ENCODE measurements at regions not wholly inside any gene's neighbourhood (a gene's known extent, or its start where the extent isn't known, plus 50 kb on each side); places are given as distances from the start of the nearest gene placed in this dataset.

- intact Hi-C loops (cut with DNase I): no loop called here
- peak; percentile 22 for ATAC-seq
These were observed 69.1 kb upstream of the GALNT9 start for GRCh38 chr12:132398386-132398991.

GRCh38 chr12:132397934-132398385 lies 68.6 kb upstream of the GALNT9 start:
- intact Hi-C loops (cut with DNase I): no loop called here
- ATAC-seq (no peak), DNase-seq (ENCODE audit: low spot score) (no peak)

More at GRCh38 chr12:132398386-132398991, 69.1 kb upstream of the GALNT9 start:
- DNase-seq (ENCODE audit: low spot score): no peak

GRCh38 chr12:132397152-132397933 lies 68.0 kb upstream of the GALNT9 start:
- DNase-seq (ENCODE audit: low spot score) (no peak), ATAC-seq (no peak)
- intact Hi-C loops (cut with DNase I): no loop called here

- intact Hi-C loops (cut with DNase I): no loop called here
- no peak for ATAC-seq
These were observed 67.3 kb upstream of the GALNT9 start for GRCh38 chr12:132396657-132397056.

GRCh38 chr12:132395908-132396305 lies 66.5 kb upstream of the GALNT9 start:
- ATAC-seq: no peak
- intact Hi-C loops (cut with DNase I): no loop called here
- DNase-seq (ENCODE audit: low spot score): peak; percentile 48

More at GRCh38 chr12:132396657-132397056, 67.3 kb upstream of the GALNT9 start:
- DNase-seq (ENCODE audit: low spot score): no peak

- intact Hi-C loops (cut with DNase I): no loop called here
- ATAC-seq (no peak), DNase-seq (ENCODE audit: low spot score) (peak; percentile 48)
These were observed 66.0 kb upstream of the GALNT9 start for GRCh38 chr12:132395192-132395907.

GRCh38 chr12:132393991-132394949 lies 64.9 kb upstream of the GALNT9 start:
- intact Hi-C loops (cut with DNase I): no loop called here
- ATAC-seq (no peak), DNase-seq (ENCODE audit: low spot score) (peak; percentile 42)

- DNase-seq (ENCODE audit: low spot score): peak; percentile 31
- intact Hi-C loops (cut with DNase I): no loop called here
These were observed 63.9 kb upstream of the GALNT9 start for GRCh38 chr12:132393245-132393795.

GRCh38 chr12:132392389-132393244 lies 63.2 kb upstream of the GALNT9 start:
- intact Hi-C loops (cut with DNase I): no loop called here
- peak; percentile 43 for DNase-seq (ENCODE audit: low spot score)
- no peak for ATAC-seq

More at GRCh38 chr12:132393245-132393795, 63.9 kb upstream of the GALNT9 start:
- ATAC-seq: no peak

GRCh38 chr12:132391326-132392041 lies 62.1 kb upstream of the GALNT9 start:
- no peak for ATAC-seq
- peak; percentile 42 for DNase-seq (ENCODE audit: low spot score)
- intact Hi-C loops (cut with DNase I): no loop called here

- DNase-seq (ENCODE audit: low spot score): peak; percentile 39
- intact Hi-C loops (cut with DNase I): no loop called here
These were observed 61.1 kb upstream of the GALNT9 start for GRCh38 chr12:132390287-132391076.

GRCh38 chr12:132389526-132390286 lies 60.3 kb upstream of the GALNT9 start:
- ATAC-seq (no peak), DNase-seq (ENCODE audit: low spot score) (peak; percentile 32)
- intact Hi-C loops (cut with DNase I): no loop called here

More at GRCh38 chr12:132390287-132391076, 61.1 kb upstream of the GALNT9 start:
- ATAC-seq: no peak

- DNase-seq (ENCODE audit: low spot score) (peak; percentile 34), ATAC-seq (no peak)
- intact Hi-C loops (cut with DNase I): no loop called here
These were observed 59.6 kb upstream of the GALNT9 start for GRCh38 chr12:132389026-132389425.

- DNase-seq (ENCODE audit: low spot score) (no peak), ATAC-seq (no peak)
- intact Hi-C loops (cut with DNase I): no loop called here
These were observed 59.1 kb upstream of the GALNT9 start for GRCh38 chr12:132388379-132389015.

- DNase-seq (ENCODE audit: low spot score): no peak
- intact Hi-C loops (cut with DNase I): no loop called here
- no peak for ATAC-seq
These were observed 57.6 kb upstream of the GALNT9 start for GRCh38 chr12:132386926-132387497.

All from sciatic nerve (tissue), 2 donors.